GM23338 (cell line): ENCODE measurements at regions not wholly inside any gene's neighbourhood (a gene's known extent, or its start where the extent isn't known, plus 50 kb on each side); places are given as distances from the start of the nearest gene placed in this dataset.
A peak's percentile ranks its signal among the peaks of the same experiment; 100 is the strongest.

Experiments
- ATAC-seq: fragments of 200-7000 bp; cut with Tn5 transposase; 3 replicates; pipeline ENCODE4 v1.9.1; 2020
- DNase-seq: peaks from one replicate; pipeline ENCODE4 v3.0.0-alpha.2; 2015; ENCODE audit warnings: low spot score
- H2AFZ ChIP-seq: fragments of 200-600 bp; sonication (generic); 2 replicates; pipeline ENCODE4 v1.8.0; 2016; ENCODE audit warnings: antibody characterized with exemption, mild to moderate bottlenecking, moderate library complexity
- H3F3A ChIP-seq: fragments of 200-600 bp; sonication (generic); replicated peaks from 2 replicates; pipeline ENCODE4 v1.8.0; 2017; ENCODE audit warnings: antibody characterized with exemption, mixed run types, low read depth
- H3K27ac ChIP-seq: fragments of 200-600 bp; sonication (generic); 2 replicates; pipeline ENCODE4 v1.6.1; 2016; ENCODE audit warnings: low read depth
- H3K27me3 ChIP-seq: fragments of 200-600 bp; sonication (generic); 2 replicates; pipeline ENCODE4 v1.8.0; 2016; ENCODE audit warnings: mild to moderate bottlenecking, mixed run types, moderate library complexity; ENCODE audit not compliant: insufficient read depth
- H3K36me3 ChIP-seq: fragments of 200-600 bp; sonication (generic); 2 replicates; pipeline ENCODE4 v1.8.0; 2016; ENCODE audit warnings: mild to moderate bottlenecking; ENCODE audit not compliant: insufficient read depth
- H3K4me1 ChIP-seq: fragments of 200-600 bp; sonication (generic); 2 replicates; pipeline ENCODE4 v1.8.0; 2016; ENCODE audit warnings: mild to moderate bottlenecking, moderate library complexity; ENCODE audit not compliant: insufficient read depth
- H3K4me2 ChIP-seq: fragments of 200-600 bp; sonication (generic); 2 replicates; pipeline ENCODE4 v1.7.1; 2017; ENCODE audit warnings: mixed run types
- H3K4me3 ChIP-seq: fragments of 200-600 bp; sonication (generic); 2 replicates; pipeline ENCODE4 v1.6.1; 2016; ENCODE audit warnings: mixed run types
- H3K79me2 ChIP-seq: fragments of 200-600 bp; sonication (generic); replicated peaks from 2 replicates; pipeline ENCODE4 v1.8.0; 2017; ENCODE audit warnings: mild to moderate bottlenecking; ENCODE audit not compliant: insufficient read depth
- H3K9me2 ChIP-seq: fragments of 200-600 bp; sonication (generic); 2 replicates; pipeline ENCODE4 v1.8.0; 2017; ENCODE audit not compliant: insufficient read depth
- H4K20me1 ChIP-seq: fragments of 200-600 bp; sonication (generic); replicated peaks from 2 replicates; pipeline ENCODE4 v1.8.0; 2017; ENCODE audit warnings: mild to moderate bottlenecking; ENCODE audit not compliant: insufficient read depth
- H3K27ac Mint-ChIP-seq: 2 replicates; pipeline ENCODE4 v1.8.0; 2020; ENCODE audit warnings: inconsistent platforms, mild to moderate bottlenecking, moderate library complexity, mixed read lengths
- H3K27me3 Mint-ChIP-seq: 3 replicates; pipeline ENCODE4 v1.8.0; 2022; ENCODE audit warnings: low read depth, mild to moderate bottlenecking, moderate library complexity, mixed read lengths, inconsistent platforms; ENCODE audit not compliant: insufficient read depth, poor library complexity
- H3K36me3 Mint-ChIP-seq: 3 replicates; pipeline ENCODE4 v1.8.0; 2021; ENCODE audit warnings: low read depth, mild to moderate bottlenecking, inconsistent platforms, moderate library complexity, mixed read lengths
- H3K4me1 Mint-ChIP-seq: 3 replicates; pipeline ENCODE4 v1.8.0; 2020; ENCODE audit warnings: mild to moderate bottlenecking, inconsistent platforms, mixed read lengths
- H3K4me3 Mint-ChIP-seq: 3 replicates; pipeline ENCODE4 v1.8.0; 2021; ENCODE audit warnings: moderate library complexity, mild to moderate bottlenecking, inconsistent platforms, mixed read lengths
- H3K9me3 Mint-ChIP-seq: 3 replicates; pipeline ENCODE4 v1.8.0; 2020; ENCODE audit warnings: moderate library complexity, mild to moderate bottlenecking, inconsistent platforms, mixed read lengths
- EZH2phosphoT487 ChIP-seq: fragments of 200-600 bp; sonication (generic); IDR thresholded peaks from one replicate; pipeline ENCODE4 v1.8.1; 2018; ENCODE audit warnings: antibody characterized with exemption; ENCODE audit not compliant: unreplicated experiment
- JUNB ChIP-seq: IDR thresholded peaks from one replicate; pipeline ENCODE4 v1.6.1; 2016; ENCODE audit warnings: antibody characterized with exemption; ENCODE audit not compliant: unreplicated experiment
- POLR2AphosphoS5 ChIP-seq: IDR thresholded peaks from 2 replicates; pipeline ENCODE4 v1.6.1; 2016; ENCODE audit warnings: antibody characterized with exemption, low read depth
- ZNF114 ChIP-seq: fragments of 250-450 bp; sonication (Bioruptor Pico); IDR thresholded peaks from 2 replicates; pipeline ENCODE4 v1.5.0; 2020; ENCODE audit warnings: mild to moderate bottlenecking, moderate library complexity
- ZNF331 ChIP-seq: fragments of 250-450 bp; sonication (Bioruptor Pico); IDR thresholded peaks from 2 replicates; pipeline ENCODE4 v1.5.0; 2020; ENCODE audit warnings: low read depth, mild to moderate bottlenecking, moderate library complexity
- TF ChIP-seq, protein P1 (sequence below), 2 experiments: fragments of 200-600 bp in 1 of 2; sonication (generic) in 1 of 2; conservative IDR thresholded peaks; 2 replicates each; pipeline versions ENCODE4 v1.5.1 to v1.6.1; 2016 to 2017; ENCODE audit warnings: antibody characterized with exemption in 2 of 2, low read depth in 2 of 2, mild to moderate bottlenecking in 2 of 2, moderate library complexity in 1 of 2
- TF ChIP-seq, protein P2 (sequence below): IDR thresholded peaks from one replicate; pipeline ENCODE4 v1.6.1; 2018; ENCODE audit warnings: antibody characterized with exemption; ENCODE audit not compliant: unreplicated experiment

DNA sequence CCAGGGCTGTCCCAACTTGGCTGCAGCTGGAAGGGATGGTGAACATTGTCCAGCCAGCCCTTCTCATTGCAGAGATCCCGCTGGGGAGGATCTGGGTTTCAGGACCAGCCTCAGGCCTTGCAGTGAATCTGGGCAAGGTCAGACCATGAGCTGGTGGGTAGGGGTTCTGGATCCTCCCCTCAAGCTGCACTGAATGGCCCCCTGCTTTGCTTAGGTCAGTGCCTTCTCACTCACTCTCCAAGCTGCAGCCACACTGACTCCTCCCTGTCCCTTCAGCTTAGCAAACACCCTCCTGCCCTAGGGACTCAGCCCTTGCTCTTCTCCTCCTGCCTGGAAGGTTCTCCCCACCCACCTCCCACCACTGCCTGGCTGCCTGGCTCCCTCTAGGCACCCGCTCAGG lies 95.3 kb upstream of the KCNG1 start:
- no peak overlapping the region for H3K4me3 Mint-ChIP-seq
- H3K27ac Mint-ChIP-seq, result no peak overlapping the region
- Histone ChIP-seq H3K79me2 (no peaks in the 10 kb centered on the region), H3K4me2 (no peak overlapping the region), H3K27ac (no peak overlapping the region), H3K9me2 (no peaks in the 10 kb centered on the region), H3K4me1 (peaks cover 14% of the 10 kb centered on the region), H3K4me3 (no peak overlapping the region), H3F3A (no peaks in the 10 kb centered on the region), H3K36me3 (no peaks in the 10 kb centered on the region), H4K20me1 (no peaks in the 10 kb centered on the region), H2AFZ (no peak overlapping the region), H3K27me3 (no peaks in the 10 kb centered on the region)
- H3K9me3 Mint-ChIP-seq, result no peaks in the 10 kb centered on the region
- ATAC-seq (peak; percentile 21; the same call in 1 of the 3 replicates), DNase-seq (no peak)
- peaks cover 31% of the 10 kb centered on the region for H3K4me1 Mint-ChIP-seq
- no peaks in the 10 kb centered on the region for H3K36me3 Mint-ChIP-seq
- peaks cover 15% of the 10 kb centered on the region for H3K27me3 Mint-ChIP-seq
- TF ChIP-seq ZNF331 (CRISPR knock-in tag) (no peak), JUNB (no peak), ZNF114 (CRISPR knock-in tag) (no peak), POLR2AphosphoS5 (no peak), EZH2phosphoT487 (no peak)
- TF ChIP-seq, protein P1, sequence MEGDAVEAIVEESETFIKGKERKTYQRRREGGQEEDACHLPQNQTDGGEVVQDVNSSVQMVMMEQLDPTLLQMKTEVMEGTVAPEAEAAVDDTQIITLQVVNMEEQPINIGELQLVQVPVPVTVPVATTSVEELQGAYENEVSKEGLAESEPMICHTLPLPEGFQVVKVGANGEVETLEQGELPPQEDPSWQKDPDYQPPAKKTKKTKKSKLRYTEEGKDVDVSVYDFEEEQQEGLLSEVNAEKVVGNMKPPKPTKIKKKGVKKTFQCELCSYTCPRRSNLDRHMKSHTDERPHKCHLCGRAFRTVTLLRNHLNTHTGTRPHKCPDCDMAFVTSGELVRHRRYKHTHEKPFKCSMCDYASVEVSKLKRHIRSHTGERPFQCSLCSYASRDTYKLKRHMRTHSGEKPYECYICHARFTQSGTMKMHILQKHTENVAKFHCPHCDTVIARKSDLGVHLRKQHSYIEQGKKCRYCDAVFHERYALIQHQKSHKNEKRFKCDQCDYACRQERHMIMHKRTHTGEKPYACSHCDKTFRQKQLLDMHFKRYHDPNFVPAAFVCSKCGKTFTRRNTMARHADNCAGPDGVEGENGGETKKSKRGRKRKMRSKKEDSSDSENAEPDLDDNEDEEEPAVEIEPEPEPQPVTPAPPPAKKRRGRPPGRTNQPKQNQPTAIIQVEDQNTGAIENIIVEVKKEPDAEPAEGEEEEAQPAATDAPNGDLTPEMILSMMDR (conservative IDR thresholded peaks at IDR 0.05; ENCODE audit: low read depth in 2 of 2), result no peak

DNA sequence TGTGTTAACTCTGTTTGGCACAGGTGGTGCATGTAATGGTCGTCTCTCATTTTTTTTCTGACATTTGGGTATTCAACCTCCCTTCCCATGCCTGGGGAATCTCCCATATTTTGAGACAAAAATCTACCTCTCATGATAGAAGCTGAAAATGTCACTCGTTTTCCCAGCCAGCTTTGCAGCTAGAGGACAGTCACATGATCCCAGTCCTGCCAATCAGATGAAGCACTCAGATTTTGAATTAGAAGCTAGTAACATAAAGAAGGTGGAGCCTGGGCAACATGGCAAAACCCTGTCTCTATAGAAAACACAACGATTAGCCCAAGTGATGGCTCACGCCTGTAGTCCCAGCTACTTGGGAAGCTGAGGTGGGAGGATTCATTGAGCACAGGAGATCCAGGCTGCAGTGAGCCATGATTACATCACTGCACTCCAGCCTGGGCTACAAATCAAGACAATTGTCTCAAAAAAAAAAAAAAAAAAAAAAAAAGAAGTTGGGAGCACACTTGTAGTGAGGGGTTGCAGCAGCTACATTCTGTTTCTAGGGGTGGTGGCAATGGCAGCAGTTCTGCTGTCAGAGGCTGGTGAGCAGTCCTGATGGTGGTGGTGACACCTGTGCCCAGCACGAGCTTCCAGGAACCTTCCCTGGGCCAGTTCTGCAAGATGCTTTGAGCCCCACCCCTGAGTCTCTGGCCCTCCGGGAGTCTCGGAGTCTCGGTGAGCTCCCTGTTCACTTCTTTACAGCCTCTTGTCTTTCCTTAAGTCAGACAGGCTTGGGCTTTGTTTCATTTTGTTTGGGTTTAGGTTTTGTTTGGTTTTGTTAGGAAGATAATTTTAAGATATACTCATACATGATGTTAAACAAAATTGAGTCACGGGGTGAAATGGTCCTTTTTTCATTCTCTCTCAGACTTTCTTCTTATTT lies 94.1 kb upstream of the KCNG1 start:
- ATAC-seq (no peak), DNase-seq (no peak)
- no peaks in the 10 kb centered on the region for H3K9me3 Mint-ChIP-seq
- Histone ChIP-seq H3K4me3 (no peak overlapping the region), H3K9me2 (no peaks in the 10 kb centered on the region), H3K79me2 (no peaks in the 10 kb centered on the region), H3K36me3 (no peaks in the 10 kb centered on the region), H3K4me1 (peaks cover 9% of the 10 kb centered on the region), H3F3A (no peaks in the 10 kb centered on the region), H3K4me2 (no peak overlapping the region), H2AFZ (no peak overlapping the region), H3K27me3 (no peaks in the 10 kb centered on the region), H4K20me1 (no peaks in the 10 kb centered on the region), H3K27ac (no peak overlapping the region)
- TF ChIP-seq, protein P2, sequence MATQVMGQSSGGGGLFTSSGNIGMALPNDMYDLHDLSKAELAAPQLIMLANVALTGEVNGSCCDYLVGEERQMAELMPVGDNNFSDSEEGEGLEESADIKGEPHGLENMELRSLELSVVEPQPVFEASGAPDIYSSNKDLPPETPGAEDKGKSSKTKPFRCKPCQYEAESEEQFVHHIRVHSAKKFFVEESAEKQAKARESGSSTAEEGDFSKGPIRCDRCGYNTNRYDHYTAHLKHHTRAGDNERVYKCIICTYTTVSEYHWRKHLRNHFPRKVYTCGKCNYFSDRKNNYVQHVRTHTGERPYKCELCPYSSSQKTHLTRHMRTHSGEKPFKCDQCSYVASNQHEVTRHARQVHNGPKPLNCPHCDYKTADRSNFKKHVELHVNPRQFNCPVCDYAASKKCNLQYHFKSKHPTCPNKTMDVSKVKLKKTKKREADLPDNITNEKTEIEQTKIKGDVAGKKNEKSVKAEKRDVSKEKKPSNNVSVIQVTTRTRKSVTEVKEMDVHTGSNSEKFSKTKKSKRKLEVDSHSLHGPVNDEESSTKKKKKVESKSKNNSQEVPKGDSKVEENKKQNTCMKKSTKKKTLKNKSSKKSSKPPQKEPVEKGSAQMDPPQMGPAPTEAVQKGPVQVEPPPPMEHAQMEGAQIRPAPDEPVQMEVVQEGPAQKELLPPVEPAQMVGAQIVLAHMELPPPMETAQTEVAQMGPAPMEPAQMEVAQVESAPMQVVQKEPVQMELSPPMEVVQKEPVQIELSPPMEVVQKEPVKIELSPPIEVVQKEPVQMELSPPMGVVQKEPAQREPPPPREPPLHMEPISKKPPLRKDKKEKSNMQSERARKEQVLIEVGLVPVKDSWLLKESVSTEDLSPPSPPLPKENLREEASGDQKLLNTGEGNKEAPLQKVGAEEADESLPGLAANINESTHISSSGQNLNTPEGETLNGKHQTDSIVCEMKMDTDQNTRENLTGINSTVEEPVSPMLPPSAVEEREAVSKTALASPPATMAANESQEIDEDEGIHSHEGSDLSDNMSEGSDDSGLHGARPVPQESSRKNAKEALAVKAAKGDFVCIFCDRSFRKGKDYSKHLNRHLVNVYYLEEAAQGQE, result no peak
- H3K4me1 Mint-ChIP-seq, result peaks cover 23% of the 10 kb centered on the region
- no peak overlapping the region for H3K27ac Mint-ChIP-seq
- H3K4me3 Mint-ChIP-seq, result no peak overlapping the region
- no peaks in the 10 kb centered on the region for H3K36me3 Mint-ChIP-seq
- peaks cover 12% of the 10 kb centered on the region for H3K27me3 Mint-ChIP-seq
